ENCODE measurements at regions not wholly inside any gene's neighbourhood (a gene's known extent, or its start where the extent isn't known, plus 50 kb on each side); places are given as distances from the start of the nearest gene placed in this dataset.

DNA sequence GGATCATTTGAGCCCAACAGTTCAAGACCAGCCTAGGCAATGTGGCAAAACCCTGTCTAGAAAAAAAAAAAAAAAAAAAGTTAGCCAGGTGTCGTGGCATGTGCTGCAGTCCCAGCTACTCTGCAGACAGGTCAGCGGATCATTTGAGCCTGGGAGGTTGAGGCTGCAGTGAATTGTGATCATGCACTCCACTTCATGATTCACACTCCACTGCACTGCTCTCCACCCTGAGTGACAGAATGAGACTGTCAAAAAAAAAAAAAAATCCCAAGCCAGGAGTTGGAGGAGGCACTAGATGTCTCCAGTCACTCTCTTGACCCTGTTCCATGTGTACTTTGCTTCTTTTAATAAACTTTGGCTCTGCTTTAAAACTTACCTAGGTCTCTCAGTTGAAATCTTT is 51.0 kb upstream of the OLFM3 start:
- DNase-seq: no peak
